ENCODE measurements at regions not wholly inside any gene's neighbourhood (a gene's known extent, or its start where the extent isn't known, plus 50 kb on each side); places are given as distances from the start of the nearest gene placed in this dataset.

- Histone ChIP-seq H3K36me3 (replicated peaks) (no peaks in the 10 kb centered on the region), H3K4me3 (ENCODE audit: low read depth, low read length) (no peak overlapping the region), H3K27ac (peak overlapping the region; percentile 98), H3K27me3 (replicated peaks) (no peaks in the 10 kb centered on the region)
- DNase-seq, result peak; percentile 94
- TF ChIP-seq, protein P1, sequence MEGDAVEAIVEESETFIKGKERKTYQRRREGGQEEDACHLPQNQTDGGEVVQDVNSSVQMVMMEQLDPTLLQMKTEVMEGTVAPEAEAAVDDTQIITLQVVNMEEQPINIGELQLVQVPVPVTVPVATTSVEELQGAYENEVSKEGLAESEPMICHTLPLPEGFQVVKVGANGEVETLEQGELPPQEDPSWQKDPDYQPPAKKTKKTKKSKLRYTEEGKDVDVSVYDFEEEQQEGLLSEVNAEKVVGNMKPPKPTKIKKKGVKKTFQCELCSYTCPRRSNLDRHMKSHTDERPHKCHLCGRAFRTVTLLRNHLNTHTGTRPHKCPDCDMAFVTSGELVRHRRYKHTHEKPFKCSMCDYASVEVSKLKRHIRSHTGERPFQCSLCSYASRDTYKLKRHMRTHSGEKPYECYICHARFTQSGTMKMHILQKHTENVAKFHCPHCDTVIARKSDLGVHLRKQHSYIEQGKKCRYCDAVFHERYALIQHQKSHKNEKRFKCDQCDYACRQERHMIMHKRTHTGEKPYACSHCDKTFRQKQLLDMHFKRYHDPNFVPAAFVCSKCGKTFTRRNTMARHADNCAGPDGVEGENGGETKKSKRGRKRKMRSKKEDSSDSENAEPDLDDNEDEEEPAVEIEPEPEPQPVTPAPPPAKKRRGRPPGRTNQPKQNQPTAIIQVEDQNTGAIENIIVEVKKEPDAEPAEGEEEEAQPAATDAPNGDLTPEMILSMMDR (IDR thresholded peaks at IDR 0.05; ENCODE audit: low read depth, low read length, missing control alignments), result no peak
- in situ Hi-C loops (cut with HindIII; ENCODE audit: low pct_ligation_motif_present, low sequenced_read_pairs), result no loop called here
Measured at GRCh38 chr14:64645220-64645892, 58.9 kb upstream of the PLEKHG3 start.

DNA sequence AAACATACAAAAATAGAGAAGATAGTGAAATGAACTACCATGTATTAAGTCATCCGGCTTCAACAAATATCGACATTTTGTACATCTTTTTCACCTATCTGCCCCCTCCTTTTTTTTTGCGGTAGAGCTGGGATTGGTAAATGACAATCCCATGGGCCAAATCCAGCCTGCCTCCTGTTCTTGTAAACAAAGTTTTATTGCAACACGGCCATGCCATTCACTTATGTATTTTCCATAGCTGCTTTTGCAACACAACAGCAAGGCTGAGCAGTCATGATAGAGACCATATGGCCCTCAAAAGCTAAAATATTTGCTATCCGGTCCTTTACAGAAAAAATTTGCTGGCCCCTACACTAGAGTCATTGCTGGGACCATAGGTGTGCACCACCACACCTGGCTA lies 58.1 kb upstream of the PLEKHG3 start:
- peak overlapping the region; percentile 98 for H3K27ac ChIP-seq
- H3K4me3 ChIP-seq (ENCODE audit: low read depth, low read length), result no peak overlapping the region
- TF ChIP-seq, protein P1 (IDR thresholded peaks at IDR 0.05; ENCODE audit: low read depth, low read length, missing control alignments), result no peak
- no peak for DNase-seq
- in situ Hi-C loops (cut with HindIII; ENCODE audit: low pct_ligation_motif_present, low sequenced_read_pairs), result no loop called here
- no peaks in the 10 kb centered on the region for H3K27me3 ChIP-seq (replicated peaks)
- H3K36me3 ChIP-seq (replicated peaks), result no peaks in the 10 kb centered on the region

GRCh38 chr14:64649383-64649998 lies 54.7 kb upstream of the PLEKHG3 start:
- Histone ChIP-seq H3K27me3 (replicated peaks) (no peaks in the 10 kb centered on the region), H3K27ac (no peak overlapping the region), H3K4me3 (ENCODE audit: low read depth, low read length) (no peak overlapping the region), H3K36me3 (replicated peaks) (no peaks in the 10 kb centered on the region)
- TF ChIP-seq, protein P1 (IDR thresholded peaks at IDR 0.05; ENCODE audit: low read depth, low read length, missing control alignments), result no peak
- in situ Hi-C loops (cut with HindIII; ENCODE audit: low pct_ligation_motif_present, low sequenced_read_pairs), result no loop called here
- DNase-seq, result no peak

GRCh38 chr14:64653900-64654245 lies 50.4 kb upstream of the PLEKHG3 start:
- Histone ChIP-seq H3K4me3 (ENCODE audit: low read depth, low read length) (no peak overlapping the region), H3K27me3 (replicated peaks) (no peaks in the 10 kb centered on the region), H3K36me3 (replicated peaks) (no peaks in the 10 kb centered on the region), H3K27ac (peak overlapping the region; percentile 81)
- in situ Hi-C loops (cut with HindIII; ENCODE audit: low pct_ligation_motif_present, low sequenced_read_pairs), result no loop called here
- TF ChIP-seq, protein P1 (IDR thresholded peaks at IDR 0.05; ENCODE audit: low read depth, low read length, missing control alignments), result no peak
- DNase-seq, result no peak

- Histone ChIP-seq H3K27ac (peak overlapping the region; percentile 81), H3K4me3 (ENCODE audit: low read depth, low read length) (no peak overlapping the region), H3K36me3 (replicated peaks) (no peaks in the 10 kb centered on the region), H3K27me3 (replicated peaks) (no peaks in the 10 kb centered on the region)
- in situ Hi-C loops (cut with HindIII; ENCODE audit: low pct_ligation_motif_present, low sequenced_read_pairs), result no loop called here
- DNase-seq, result peak; percentile 86
- TF ChIP-seq, protein P1 (IDR thresholded peaks at IDR 0.05; ENCODE audit: low read depth, low read length, missing control alignments), result no peak
Measured at GRCh38 chr14:64654246-64654900, 49.9 kb upstream of the PLEKHG3 start.

Measured in brain microvascular endothelial cell (primary cell).